ENCODE measurements at regions not wholly inside any gene's neighbourhood (a gene's known extent, or its start where the extent isn't known, plus 50 kb on each side); places are given as distances from the start of the nearest gene placed in this dataset.

GRCh38 chr1:108064255-108064654 lies 99.3 kb upstream of the VAV3 start:
- ATAC-seq (no peak), DNase-seq (no peak)
- 56 to 98% methylated on average over 1 of the region's 1 CpG for WGBS, 2 donors
- no peaks in the 10 kb centered on the region for H3K36me3 ChIP-seq
- H3K4me1 ChIP-seq = peaks cover 0 to 22% (median 0%) of the 10 kb centered on the region in 9 donors
- H3K27me3 ChIP-seq = no peaks in the 10 kb centered on the region
- TF ChIP-seq CTCF (IDR thresholded peaks at IDR 0.05) = no peak
- peaks cover 0 to 23% (median 4%) of the 10 kb centered on the region in 11 donors for H3K9me3 ChIP-seq
- H3K27ac ChIP-seq = peak overlapping the region in 1 of 10 donors; percentile 48
- no peak overlapping the region for H3K4me3 ChIP-seq
- intact Hi-C loops (cut with DNase I) = no loop called here

DNA sequence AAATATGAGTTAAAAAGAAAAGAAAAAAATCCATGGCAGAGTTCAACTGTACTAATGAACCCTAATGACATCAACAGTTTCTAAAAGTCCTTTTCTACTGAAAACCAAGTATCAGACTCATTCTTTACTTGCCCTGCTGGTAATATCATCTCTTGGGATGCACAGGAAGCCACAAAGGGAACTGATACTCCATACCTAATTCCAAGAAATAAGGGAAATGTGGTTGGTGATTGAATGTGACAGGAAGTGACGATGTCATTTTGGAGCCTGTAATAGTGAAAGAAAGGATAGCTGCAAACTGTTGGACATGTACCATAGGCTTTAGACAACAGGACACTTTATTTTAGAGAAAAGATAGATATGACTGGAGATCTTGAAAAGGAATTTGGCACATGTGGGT lies 98.7 kb upstream of the VAV3 start:
- WGBS, 2 donors = 73 to 88% methylated on average over 1 of the region's 1 CpG
- peak in 5 of 8 donors; percentile 9 to 52 (median 33) for ATAC-seq
- no peak for DNase-seq
- intact Hi-C loops (cut with DNase I) = no loop called here
- no peaks in the 10 kb centered on the region for H3K27me3 ChIP-seq
- no peak for TF ChIP-seq CTCF (IDR thresholded peaks at IDR 0.05)
- peaks cover 0 to 22% (median 0%) of the 10 kb centered on the region in 9 donors for H3K4me1 ChIP-seq
- H3K4me3 ChIP-seq = no peak overlapping the region
- no peaks in the 10 kb centered on the region for H3K36me3 ChIP-seq
- peaks cover 0 to 23% (median 4%) of the 10 kb centered on the region in 11 donors for H3K9me3 ChIP-seq
- H3K27ac ChIP-seq = peak overlapping the region in 1 of 10 donors; percentile 48

DNA sequence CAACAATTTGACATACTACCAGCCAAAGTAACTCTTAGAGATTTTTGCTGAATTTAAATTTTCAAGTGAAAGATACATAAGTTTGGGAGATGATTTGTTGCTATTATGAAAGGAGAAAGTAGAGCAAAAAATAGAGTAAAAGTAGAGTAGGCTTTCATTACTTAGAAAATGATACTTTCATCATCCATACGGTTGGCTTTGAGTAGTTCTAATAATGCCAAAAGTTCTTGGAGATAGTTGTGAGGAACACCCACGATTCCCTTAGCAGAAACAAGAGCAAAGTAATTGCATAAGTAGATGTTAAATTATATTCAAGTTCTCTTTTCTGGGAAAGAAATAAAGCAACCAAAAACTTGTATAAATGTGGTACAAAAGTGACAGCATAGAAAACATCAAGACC lies 95.0 kb upstream of the VAV3 start:
- Histone ChIP-seq H3K4me3 (no peak overlapping the region), H3K4me1 (peaks cover 0 to 40% (median 3%) of the 10 kb centered on the region in 9 donors), H3K27me3 (no peaks in the 10 kb centered on the region), H3K9me3 (peaks cover 0 to 23% (median 4%) of the 10 kb centered on the region in 11 donors), H3K27ac (peak overlapping the region in 2 of 10 donors; percentile 10 to 26), H3K36me3 (no peaks in the 10 kb centered on the region)
- DNase-seq = no peak
- intact Hi-C loops (cut with DNase I) = loop anchor here in 1 of 10 donors (10.0 kb wide), 2 partner anchors 65 to 275 kb away; no protein-coding TSS in a partner anchor
- 22 to 42% methylated on average over 2 of the region's 2 CpGs for WGBS, 2 donors
- TF ChIP-seq CTCF (IDR thresholded peaks at IDR 0.05) = no peak
- ATAC-seq = peak in 2 of 8 donors; percentile 35 to 49

DNA sequence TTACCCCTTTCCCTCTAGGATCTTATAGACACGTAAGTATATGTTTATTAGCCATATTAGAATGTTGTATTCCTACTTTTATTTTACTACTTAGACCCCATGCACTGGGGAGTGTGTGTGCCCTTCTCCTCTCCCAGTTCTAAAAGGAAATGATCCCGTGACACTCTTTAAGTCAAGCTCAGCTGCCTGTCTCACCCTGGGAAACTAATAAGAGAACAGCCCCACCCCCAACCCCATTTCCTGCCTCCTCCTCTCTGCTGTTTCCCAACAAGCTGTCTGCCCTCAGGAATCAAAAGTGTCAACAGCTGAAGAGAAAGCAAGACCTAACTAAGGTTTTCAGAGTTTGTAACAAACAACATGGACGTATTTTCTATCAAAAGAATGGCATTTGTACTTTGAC lies 92.6 kb upstream of the VAV3 start:
- Histone ChIP-seq H3K27me3 (no peaks in the 10 kb centered on the region), H3K4me1 (peaks cover 0 to 57% (median 16%) of the 10 kb centered on the region in 9 donors), H3K27ac (peak overlapping the region in 1 of 10 donors; percentile 67), H3K4me3 (no peak overlapping the region), H3K36me3 (no peaks in the 10 kb centered on the region), H3K9me3 (peaks cover 0 to 17% (median 4%) of the 10 kb centered on the region in 11 donors)
- ATAC-seq (peak in 6 of 8 donors; percentile 52 to 70 (median 58)), DNase-seq (peak; percentile 20 to 60)
- intact Hi-C loops (cut with DNase I) = loop anchor here in 1 of 10 donors (10.0 kb wide), 2 partner anchors 67 to 273 kb away; no protein-coding TSS in a partner anchor
- no peak for TF ChIP-seq CTCF (IDR thresholded peaks at IDR 0.05)
- 55 to 62% methylated on average over 3 of the region's 3 CpGs for WGBS, 2 donors
